HG03097 (cell line): ENCODE measurements at regions not wholly inside any gene's neighbourhood (a gene's known extent, or its start where the extent isn't known, plus 50 kb on each side); places are given as distances from the start of the nearest gene placed in this dataset.
"Not testable (repeated sequence)": the region's sequence is repeated elsewhere in the genome, so short reads cannot be mapped to it uniquely, and the experiment has no call there.

ENCODE experiments used
- ATAC-seq: cut with Tn5 transposase; IDR thresholded peaks from one replicate; pipeline ENCODE4 v1.9.1; 2021; ENCODE audit not compliant: unreplicated experiment, low FRiP score

DNA sequence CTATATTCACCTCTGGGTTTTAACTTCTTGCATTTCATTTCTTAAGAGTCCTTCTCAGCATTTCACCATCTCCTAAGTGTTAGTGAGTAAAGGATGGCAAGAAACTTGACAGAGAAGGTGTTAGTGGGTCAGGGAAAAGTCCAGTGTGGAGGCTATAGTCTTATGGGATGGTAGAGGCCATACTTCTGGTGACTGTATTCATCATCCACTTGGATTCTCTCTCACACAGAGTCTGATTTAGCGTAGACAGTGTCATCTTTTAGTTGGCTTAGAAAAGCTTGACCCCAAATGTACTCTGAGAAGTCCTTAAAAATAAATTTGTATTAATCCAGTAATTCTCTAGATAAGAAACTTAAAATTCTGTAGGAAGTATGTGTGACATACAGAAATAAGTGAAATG is 232.4 kb upstream of the FBXO33 start:
- ATAC-seq: no peak

GRCh38 chr14:39641224-39641623 is 209.0 kb upstream of the FBXO33 start:
- peak; percentile 87 for ATAC-seq

DNA sequence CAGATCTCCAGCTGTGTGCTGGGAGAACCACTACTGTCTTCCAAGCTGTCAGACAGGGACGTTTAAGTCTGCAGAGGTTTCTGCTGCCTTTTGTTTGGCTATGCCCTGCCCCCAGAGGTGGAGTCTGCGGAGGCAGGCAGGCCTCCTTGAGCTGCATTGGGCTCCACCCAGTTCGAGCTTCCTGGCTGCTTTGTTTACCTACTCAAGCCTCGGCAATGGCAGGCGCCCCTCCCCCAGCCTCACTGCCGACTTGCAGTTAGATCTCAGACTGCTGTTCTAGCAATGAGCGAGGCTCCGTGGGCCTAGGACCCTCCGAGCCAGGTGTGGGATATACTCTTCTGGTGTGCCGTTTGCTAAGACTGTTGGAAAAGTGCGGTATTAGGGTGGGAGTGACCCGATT is 206.8 kb upstream of the FBXO33 start:
- ATAC-seq: not testable (repeated sequence)

DNA sequence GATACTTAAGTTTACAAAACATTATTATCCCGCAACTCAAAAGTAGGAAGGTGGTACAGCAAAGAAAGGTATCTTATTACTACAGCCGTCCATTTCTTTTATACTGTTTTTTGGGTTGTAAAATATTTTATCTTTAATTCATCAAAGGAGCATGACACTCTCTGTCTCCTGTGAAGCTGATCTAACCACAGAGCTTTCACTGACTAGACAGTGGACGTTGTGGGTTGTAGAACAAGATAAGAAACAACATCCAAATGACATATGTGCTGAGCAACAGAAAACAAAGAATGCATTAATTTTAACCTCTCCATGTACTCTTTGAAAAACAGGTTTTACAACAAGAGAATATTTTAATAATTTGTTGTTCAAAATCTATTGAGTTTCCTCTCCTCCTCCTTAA is 195.9 kb upstream of the FBXO33 start:
- no peak for ATAC-seq

DNA sequence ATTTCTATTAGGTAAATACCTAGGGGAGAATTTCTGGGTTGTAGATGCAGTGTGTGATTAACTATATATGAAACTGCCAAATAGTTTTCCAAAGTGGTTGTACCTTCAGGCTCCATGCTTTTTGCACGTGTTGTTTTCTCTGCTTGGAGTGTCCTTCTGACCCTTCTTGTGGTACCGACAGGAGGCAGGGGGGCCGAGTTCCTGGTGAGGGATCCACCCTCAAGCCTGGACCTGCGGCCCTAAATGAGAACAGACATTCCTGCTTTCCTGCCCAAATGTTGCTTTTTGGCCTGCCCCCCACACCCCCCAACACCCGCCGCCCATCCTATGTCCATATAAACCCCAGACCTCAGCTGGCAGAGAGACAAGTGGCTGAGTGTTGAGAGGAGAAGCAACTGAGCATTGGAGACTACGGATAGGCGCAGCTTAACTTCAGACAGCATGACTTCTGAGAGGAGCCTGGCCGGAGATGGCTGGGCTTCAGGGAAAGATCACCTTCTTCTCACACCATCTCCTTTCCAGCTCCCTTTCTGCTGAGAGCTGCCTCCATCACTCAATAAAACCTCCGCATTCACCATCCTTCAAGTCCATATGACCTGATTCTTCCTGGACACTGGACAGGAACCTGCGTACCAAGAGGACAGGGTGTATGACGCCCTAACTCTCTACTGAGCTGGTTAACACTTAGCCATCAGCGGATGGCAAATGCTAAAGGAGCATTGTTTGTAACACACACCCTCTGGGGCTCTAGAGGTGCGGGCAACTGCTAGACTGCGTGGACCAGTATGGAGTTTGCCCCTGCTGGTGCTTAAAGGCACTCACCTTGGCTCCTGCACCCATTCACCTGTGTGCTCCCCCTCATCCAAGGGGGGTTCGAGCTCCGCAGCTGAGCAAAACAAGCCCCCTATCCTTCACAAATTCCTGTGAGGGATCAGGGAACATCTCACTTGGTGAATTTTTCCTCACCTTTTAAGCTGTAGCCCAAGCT is 194.7 kb upstream of the FBXO33 start:
- ATAC-seq: no peak

- no peak for ATAC-seq
Observed at GRCh38 chr14:39621678-39622077, 189.4 kb upstream of the FBXO33 start.

DNA sequence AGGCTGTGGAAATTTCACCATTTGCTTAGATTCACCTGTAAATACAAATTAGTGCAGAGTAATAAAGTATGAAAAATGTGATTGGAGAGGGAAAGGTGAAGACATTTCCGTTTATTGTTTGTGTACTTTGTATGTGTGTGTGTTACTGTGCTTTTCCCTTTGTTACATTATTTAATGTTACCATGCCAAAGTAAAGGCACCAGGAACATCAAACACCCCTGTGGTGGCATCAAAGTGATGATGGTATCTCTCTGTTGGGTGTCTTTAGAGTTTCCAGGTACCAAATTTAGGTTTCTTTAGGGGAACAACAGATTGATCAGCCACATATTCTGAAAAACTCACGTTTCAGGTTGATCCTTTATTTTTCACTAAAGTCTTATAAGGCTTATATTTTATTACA is 189.0 kb upstream of the FBXO33 start:
- ATAC-seq: no peak

DNA sequence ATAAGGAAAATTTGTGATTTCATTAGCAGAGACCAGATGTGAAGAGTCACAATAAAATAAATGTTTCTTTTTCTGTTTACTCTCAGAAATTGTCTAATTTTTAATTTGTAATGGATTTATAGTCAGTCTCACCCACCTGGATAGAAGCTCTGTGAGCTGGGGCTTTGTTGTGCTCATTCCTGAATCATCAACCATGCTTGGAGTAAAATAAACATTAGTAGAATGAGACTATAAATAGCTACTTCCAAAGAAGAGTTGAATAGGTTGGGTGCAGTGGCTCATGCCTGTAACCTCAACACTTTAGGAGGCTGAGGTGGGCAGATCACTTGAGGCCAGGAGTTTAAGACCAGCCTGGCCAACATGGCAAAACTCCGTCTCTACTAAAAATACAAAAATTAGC is 185.3 kb upstream of the FBXO33 start:
- no peak for ATAC-seq

DNA sequence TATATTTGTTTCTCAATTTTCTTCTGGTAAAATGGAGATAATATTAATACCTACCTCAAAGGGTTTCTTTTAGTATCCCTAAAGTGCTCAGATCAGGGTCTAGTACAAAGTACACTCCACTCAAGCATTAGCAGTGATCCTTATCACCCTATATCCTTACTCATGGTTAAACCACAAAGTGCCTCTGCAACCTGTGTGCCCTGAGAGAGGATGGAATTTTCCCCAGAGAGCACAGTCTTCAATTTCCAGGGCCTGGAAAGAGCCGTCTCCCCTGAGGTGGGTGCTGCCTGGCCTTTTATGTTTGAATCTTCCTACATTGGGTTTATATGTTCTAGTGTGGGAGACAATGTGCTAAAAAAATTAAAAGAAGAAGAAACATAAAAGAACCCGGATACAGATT is 183.1 kb upstream of the FBXO33 start:
- ATAC-seq: no peak

DNA sequence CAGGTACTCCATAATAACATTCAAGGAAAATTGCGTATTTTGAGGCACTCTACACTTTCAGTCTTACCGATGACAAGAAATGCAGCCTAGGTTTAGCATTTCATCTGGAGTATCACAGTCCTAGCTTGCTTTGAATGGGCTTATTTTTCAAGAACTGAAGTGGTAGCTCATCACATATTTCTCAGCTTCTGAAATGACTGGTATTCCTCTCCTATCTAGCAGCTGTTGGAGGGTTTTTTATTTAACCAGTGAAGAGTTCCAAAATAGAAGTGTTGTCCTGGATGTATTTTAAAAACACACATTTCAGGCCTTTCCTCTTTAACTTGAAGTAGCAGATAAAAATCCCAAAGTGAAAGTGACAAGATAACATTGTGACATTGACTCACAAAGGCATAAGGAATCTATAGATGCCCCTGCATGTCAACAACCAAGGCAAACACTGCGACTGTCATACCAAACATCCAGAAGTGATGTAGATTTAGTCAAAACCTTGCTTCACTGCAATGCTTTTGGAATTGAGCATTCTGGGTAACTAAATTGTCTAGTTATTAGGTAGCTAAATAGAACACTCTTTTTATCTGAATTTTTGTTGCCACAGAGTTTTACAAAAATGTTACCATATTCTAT is 182.2 kb upstream of the FBXO33 start:
- ATAC-seq: no peak

- no peak for ATAC-seq
Observed at GRCh38 chr14:39609119-39609518, 176.9 kb upstream of the FBXO33 start.

- no peak for ATAC-seq
Observed at GRCh38 chr14:39607978-39608377, 175.7 kb upstream of the FBXO33 start.

DNA sequence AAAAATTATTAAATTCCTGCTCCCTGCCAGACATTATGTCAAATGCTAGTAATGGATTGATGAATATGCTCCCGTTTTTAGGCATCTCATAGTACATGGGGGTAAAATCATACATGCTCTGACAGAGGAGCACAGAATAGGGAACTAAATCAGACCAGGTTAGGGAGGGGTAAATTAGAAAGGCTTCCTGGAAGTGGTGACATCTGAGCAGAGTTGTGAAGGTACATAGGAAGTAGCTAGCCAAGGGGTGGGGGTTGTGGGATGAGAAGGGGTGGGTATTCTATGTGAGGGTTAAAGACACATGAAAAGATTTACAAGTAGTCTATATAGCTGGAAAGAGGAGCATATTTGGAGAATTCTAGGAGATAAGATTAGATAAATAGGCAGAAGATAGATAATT is 171.7 kb upstream of the FBXO33 start:
- ATAC-seq: no peak

- ATAC-seq: no peak
Observed at GRCh38 chr14:39593377-39593776, 161.1 kb upstream of the FBXO33 start.

DNA sequence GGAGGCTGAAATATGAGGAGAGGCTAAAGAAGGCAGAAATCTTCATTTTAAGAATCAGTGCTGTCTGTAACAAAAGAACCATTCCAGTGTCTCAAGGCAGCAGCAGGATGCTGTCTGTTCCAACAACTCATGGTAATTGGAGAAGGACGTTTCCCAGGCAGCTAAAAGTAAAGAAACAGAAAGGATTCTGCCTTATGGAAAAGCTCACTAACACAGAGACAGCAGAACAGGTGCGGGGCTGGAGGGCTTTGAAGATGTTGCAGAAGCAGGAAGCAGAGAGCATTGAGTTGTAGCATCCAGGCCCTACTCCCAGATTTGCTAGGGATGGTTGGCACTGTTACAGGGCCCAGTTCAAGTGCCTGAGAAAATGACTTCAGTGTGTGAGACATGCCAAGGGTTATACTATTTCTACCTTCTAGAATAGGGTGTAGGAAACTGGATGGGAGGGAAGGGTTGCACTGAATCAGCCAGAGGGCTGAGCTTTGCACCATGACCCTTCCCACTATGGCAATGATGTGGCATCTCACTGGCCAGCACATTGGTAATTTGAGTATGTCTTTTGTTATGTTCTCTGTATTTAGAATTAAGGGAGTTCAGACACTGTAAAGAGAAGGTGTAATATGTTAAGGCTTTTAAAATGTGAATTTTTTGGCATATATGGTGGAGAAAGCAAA is 160.0 kb upstream of the FBXO33 start:
- no peak for ATAC-seq

DNA sequence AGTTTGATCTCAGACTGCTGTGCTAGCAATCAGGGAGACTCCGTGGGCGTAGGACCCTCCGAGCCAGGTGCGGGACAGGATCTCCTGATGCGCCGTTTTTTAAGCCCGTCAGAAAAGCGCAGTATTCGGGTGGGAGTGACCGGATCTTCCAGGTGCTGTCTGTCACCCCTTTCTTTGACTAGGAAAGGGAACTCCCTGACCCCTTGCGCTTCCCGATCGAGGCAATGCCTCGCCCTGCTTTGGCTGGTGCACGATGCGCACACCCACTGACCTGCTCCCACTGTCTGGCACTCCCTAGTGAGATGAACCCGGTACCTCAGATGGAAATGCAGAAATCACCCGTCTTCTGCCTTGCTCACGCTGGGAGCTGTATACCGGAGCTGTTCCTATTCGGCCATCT is 157.6 kb upstream of the FBXO33 start:
- not testable (repeated sequence) for ATAC-seq

DNA sequence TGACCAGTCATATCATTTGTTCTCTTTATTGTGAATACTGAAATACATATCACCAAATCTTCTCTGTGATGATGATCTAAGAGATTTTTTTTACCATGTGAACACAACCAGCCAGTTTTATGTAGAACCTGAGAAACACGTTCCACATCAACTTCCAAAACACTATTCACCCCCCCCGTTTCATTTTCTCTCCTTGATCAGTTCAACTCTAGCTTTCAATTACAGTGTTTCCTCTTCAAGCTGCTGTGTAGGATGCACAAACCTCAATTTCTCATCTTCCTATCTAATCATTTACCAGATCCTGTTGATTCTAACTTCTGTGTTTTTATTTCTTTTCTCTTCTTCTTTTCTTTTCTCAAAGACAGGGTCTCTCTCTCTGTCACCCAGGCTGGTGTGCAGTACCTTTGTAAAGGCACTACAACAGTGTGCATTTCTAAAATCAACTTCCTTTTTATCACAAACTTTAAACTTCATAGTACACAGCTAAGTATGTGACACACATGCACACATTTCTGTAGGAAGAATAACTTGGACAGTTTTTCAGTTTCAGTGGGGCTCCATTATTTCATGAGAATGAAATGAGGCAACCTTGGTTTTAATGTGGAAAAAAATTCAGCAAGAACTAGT is 149.9 kb upstream of the FBXO33 start:
- ATAC-seq: peak; percentile 76

- no peak for ATAC-seq
Observed at GRCh38 chr14:39581474-39581873, 149.2 kb upstream of the FBXO33 start.

DNA sequence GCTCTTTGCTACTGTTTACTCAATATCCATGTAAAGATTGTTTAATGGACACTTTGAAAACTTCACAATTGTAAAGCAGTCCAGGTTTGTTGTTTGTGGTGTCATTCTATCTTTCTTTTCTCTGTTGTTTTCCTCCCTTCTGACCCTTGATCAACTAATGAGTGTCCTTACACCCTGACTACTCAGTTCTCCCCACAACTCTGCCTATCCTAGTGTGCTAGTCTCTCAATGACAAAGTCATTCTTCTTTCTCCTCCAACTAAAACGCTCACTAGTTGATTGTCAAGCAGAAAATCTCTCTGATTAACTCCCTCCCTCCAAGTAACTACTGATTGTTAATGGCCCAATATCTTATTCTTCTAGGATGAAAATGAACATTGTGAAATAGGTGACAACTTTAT is 148.5 kb upstream of the FBXO33 start:
- no peak for ATAC-seq

- ATAC-seq: no peak
Observed at GRCh38 chr14:39576736-39577135, 144.5 kb upstream of the FBXO33 start.

GRCh38 chr14:39576258-39576657 is 144.0 kb upstream of the FBXO33 start:
- ATAC-seq: no peak
